ENCODE measurements at regions not wholly inside any gene's neighbourhood (a gene's known extent, or its start where the extent isn't known, plus 50 kb on each side); places are given as distances from the start of the nearest gene placed in this dataset.

DNA sequence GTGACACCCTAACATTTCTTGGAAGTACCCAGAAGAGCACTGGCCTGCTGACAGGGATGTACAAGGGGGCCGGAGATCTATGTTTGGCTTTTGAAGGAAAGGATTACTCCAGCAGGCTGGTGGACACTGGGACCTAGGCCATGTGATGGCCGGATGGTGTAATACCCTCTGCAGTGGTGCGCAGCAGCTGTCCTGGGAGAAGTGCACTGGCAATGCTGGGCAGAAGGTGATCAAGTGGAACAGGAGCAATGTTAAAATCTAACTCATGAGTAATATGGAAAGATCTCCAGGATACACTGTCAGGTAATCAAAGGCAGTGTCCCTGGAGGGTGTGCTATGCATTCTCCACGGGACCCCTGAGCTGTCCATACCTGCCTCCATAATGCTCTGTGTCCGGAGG is 71.2 kb upstream of the POMGNT2 start:
- TF ChIP-seq, protein P1, sequence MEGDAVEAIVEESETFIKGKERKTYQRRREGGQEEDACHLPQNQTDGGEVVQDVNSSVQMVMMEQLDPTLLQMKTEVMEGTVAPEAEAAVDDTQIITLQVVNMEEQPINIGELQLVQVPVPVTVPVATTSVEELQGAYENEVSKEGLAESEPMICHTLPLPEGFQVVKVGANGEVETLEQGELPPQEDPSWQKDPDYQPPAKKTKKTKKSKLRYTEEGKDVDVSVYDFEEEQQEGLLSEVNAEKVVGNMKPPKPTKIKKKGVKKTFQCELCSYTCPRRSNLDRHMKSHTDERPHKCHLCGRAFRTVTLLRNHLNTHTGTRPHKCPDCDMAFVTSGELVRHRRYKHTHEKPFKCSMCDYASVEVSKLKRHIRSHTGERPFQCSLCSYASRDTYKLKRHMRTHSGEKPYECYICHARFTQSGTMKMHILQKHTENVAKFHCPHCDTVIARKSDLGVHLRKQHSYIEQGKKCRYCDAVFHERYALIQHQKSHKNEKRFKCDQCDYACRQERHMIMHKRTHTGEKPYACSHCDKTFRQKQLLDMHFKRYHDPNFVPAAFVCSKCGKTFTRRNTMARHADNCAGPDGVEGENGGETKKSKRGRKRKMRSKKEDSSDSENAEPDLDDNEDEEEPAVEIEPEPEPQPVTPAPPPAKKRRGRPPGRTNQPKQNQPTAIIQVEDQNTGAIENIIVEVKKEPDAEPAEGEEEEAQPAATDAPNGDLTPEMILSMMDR (IDR thresholded peaks at IDR 0.05; ENCODE audit: insufficient read depth, low read depth, low read length, missing control alignments): no peak
- no peak for DNase-seq (ENCODE audit: low read depth)
- H3K4me3 ChIP-seq (ENCODE audit: low read length): no peak overlapping the region

DNA sequence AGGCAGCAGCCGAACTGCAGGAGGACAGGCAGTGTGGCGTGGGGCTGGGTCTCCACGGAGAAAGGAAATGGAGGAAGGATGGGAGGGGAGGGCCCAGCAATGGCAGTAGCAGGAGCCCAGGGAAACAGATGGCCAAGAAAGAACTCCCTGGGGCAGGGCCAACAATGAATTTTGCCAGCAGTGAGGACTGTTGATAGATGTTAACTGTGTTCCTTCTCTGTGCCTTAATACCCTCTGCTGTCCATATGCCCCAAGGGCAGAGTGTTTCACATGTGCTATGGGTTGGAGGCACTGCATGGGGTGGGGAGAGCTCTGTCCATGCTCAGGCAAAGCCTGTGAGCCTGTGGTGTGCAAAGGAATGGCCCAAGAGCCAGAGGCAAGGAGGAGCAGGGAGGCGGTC is 70.8 kb upstream of the POMGNT2 start:
- H3K4me3 ChIP-seq (ENCODE audit: low read length): no peak overlapping the region
- DNase-seq (ENCODE audit: low read depth): no peak
- TF ChIP-seq, protein P1 (IDR thresholded peaks at IDR 0.05; ENCODE audit: insufficient read depth, low read depth, low read length, missing control alignments): no peak

DNA sequence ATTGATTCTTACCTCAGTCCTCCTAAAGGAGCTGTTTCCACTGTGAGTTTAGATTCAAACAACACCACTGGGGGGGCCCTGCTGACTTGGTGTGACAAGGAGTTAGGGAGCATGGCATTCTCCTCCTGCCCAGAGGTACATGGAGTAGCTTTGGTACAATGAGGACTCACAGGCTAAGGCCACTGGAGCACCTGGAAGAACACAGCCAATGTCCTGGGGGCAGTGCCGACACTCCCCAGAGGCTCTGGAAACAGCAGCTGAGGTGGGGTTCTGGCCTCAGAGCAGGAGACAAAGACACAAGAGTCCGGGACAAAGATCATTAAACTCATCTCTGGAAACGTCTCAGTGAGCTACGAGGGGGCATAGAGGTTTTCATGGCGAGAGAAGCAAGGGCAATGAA is 69.7 kb upstream of the POMGNT2 start:
- TF ChIP-seq, protein P1 (IDR thresholded peaks at IDR 0.05; ENCODE audit: insufficient read depth, low read depth, low read length, missing control alignments): no peak
- H3K4me3 ChIP-seq (ENCODE audit: low read length): no peak overlapping the region
- no peak for DNase-seq (ENCODE audit: low read depth)

DNA sequence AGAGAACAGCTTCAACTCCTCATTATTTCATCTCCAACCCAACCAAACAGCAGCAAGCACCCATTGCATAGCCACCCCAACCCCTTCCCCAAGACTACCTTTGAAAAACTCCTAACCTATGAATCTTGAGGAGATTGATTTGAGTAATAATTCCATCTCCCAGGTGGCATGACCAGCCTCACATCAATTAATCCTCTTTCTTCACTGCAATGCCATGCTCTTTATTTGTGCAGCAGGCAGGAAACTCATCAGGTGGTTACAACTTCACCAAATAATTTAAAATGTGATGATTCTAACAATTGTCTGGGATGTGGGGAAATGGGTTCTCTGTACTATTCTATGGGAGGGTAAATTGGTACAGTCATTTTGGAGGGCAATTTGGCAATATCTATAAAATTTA is 68.1 kb upstream of the POMGNT2 start:
- H3K4me3 ChIP-seq (ENCODE audit: low read length): no peak overlapping the region
- no peak for DNase-seq (ENCODE audit: low read depth)
- TF ChIP-seq, protein P1 (IDR thresholded peaks at IDR 0.05; ENCODE audit: insufficient read depth, low read depth, low read length, missing control alignments): no peak

DNA sequence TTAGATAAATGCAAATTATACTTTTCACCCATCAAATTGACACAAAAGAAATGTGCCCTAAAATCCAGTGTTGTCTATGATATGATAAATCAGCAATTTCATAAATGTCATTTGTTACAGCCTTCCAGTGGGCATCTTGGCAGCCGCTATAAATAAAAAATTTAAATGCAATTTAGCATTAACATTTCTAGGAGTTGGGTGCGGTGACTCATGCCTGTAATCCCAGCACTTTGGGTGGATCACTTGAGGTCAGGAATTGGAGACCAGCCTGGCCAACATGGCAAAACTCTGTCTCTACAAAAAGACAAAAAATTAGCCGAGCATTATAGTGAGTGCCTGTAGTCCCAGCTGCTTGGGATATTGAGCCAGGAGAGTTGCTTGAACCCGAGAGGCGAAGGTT is 65.9 kb upstream of the POMGNT2 start:
- TF ChIP-seq, protein P1 (IDR thresholded peaks at IDR 0.05; ENCODE audit: insufficient read depth, low read depth, low read length, missing control alignments): no peak
- DNase-seq (ENCODE audit: low read depth): no peak
- H3K4me3 ChIP-seq (ENCODE audit: low read length): no peak overlapping the region

DNA sequence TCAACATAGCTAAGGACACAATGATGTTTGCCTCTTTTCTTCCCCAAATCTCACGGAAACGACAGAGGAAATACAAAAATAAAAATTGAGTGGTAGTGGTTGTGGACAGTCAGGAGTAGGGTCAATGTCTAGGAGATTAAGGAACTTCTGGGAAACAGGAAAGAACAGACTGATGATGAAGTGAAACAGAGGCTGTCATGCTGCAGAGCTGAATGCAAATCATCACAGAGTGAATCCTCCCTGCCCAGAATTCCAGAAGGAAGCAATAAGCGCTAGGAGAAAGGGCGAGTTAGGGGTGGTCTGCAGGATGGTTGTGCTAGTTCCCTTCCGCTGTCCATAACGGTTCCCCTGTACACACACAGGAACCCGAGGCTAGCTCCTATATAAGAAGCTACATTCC is 64.7 kb upstream of the POMGNT2 start:
- no peak for DNase-seq (ENCODE audit: low read depth)
- TF ChIP-seq, protein P1 (IDR thresholded peaks at IDR 0.05; ENCODE audit: insufficient read depth, low read depth, low read length, missing control alignments): no peak
- H3K4me3 ChIP-seq (ENCODE audit: low read length): no peak overlapping the region

DNA sequence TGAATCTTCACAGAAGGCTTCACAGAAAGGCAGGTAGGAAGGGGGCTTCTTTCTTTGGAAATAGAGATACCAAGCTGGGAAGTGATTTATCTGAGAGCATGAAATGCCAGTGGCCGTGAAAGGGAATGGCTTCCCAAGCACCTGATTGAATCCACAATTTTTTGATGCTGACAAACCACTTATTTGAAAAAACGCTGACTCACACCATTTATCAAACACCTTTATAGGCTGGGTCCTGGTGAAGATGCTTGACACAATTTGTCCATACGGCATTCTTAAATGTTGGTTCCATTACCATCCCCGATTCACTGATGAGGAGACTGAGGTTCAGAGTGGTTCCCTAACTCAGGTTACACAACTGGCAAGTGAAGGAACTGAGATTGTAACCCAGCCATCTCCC is 64.1 kb upstream of the POMGNT2 start:
- TF ChIP-seq, protein P1 (IDR thresholded peaks at IDR 0.05; ENCODE audit: insufficient read depth, low read depth, low read length, missing control alignments): no peak
- DNase-seq (ENCODE audit: low read depth): no peak
- no peak overlapping the region for H3K4me3 ChIP-seq (ENCODE audit: low read length)
